ENCODE measurements at regions not wholly inside any gene's neighbourhood (a gene's known extent, or its start where the extent isn't known, plus 50 kb on each side); places are given as distances from the start of the nearest gene placed in this dataset.

- no peak for TF ChIP-seq CBX5 (IDR thresholded peaks at IDR 0.05; ENCODE audit: low read depth)
- TF ChIP-seq ZSCAN29 (IDR thresholded peaks at IDR 0.05): no peak
- no peak for TF ChIP-seq HDAC2 (IDR thresholded peaks at IDR 0.05)
- TF ChIP-seq HDGF (IDR thresholded peaks at IDR 0.05): no peak
- TF ChIP-seq HDAC6 (IDR thresholded peaks at IDR 0.05; ENCODE audit: unreplicated experiment): no peak
- no peak for TF ChIP-seq SPI1 (IDR thresholded peaks at IDR 0.05; ENCODE audit: borderline replicate concordance, insufficient read depth, low read depth, low read length)
- TF ChIP-seq BMI1 (IDR thresholded peaks at IDR 0.05; ENCODE audit: borderline replicate concordance): no peak
- no peak for TF ChIP-seq RELA (IDR thresholded peaks at IDR 0.05; ENCODE audit: borderline replicate concordance, partially characterized antibody)
- no peak for TF ChIP-seq MXI1 (IDR thresholded peaks at IDR 0.05; ENCODE audit: low read depth, low read length)
- TF ChIP-seq POLR2AphosphoS2 (IDR thresholded peaks at IDR 0.05; ENCODE audit: low read depth, low read length): no peak
- no peak for TF ChIP-seq TCF7 (IDR thresholded peaks at IDR 0.05; ENCODE audit: borderline replicate concordance)
- no peak for TF ChIP-seq MAX (IDR thresholded peaks at IDR 0.05; ENCODE audit: low read depth, low read length)
- TF ChIP-seq MTA2 (IDR thresholded peaks at IDR 0.05; ENCODE audit: low read depth): no peak
- no peak for TF ChIP-seq ASH2L (IDR thresholded peaks at IDR 0.05; ENCODE audit: borderline replicate concordance, low read depth)
- no peak overlapping the region for H3K4me2 ChIP-seq (ENCODE audit: control insufficient read depth, insufficient read depth)
- BruUV-seq (replicated peaks): no TSS peak
- SMC1A ChIA-PET (ENCODE audit: uncharacterized antibody, unreplicated experiment): no interaction called here
- FAIRE-seq (no peak), DNase-seq (ENCODE audit: low read depth, low spot score) (no peak), ATAC-seq (no peak)
- H3K9ac ChIP-seq (ENCODE audit: control insufficient read depth, insufficient read depth, low read length): no peak overlapping the region
- no peaks in the 10 kb centered on the region for H4K20me1 ChIP-seq (ENCODE audit: control insufficient read depth, insufficient read depth)
- no peaks in the 10 kb centered on the region for H3K4me1 ChIP-seq (ENCODE audit: control insufficient read depth, insufficient read depth, low read length)
- in situ Hi-C loops (cut with MboI) (no loop called here), intact Hi-C loops (cut with micrococcal nuclease; ENCODE audit: unreplicated experiment) (no loop called here)
- RAD21 ChIA-PET (ENCODE audit: unreplicated experiment): no interaction called here
- POLR2A ChIA-PET: no interaction called here
- H3K79me2 ChIP-seq (ENCODE audit: control insufficient read depth, insufficient read depth, low read length): no peaks in the 10 kb centered on the region
- CTCF ChIA-PET: no interaction called here
- H3K4me3 ChIP-seq: no peak overlapping the region
- H3K27ac ChIP-seq (ENCODE audit: control insufficient read depth, insufficient read depth): no peak overlapping the region
- H3K36me3 ChIP-seq (ENCODE audit: control insufficient read depth in 2 of 2, insufficient read depth in 2 of 2, low read length in 1 of 2): no peaks in the 10 kb centered on the region
- H3K9me3 ChIP-seq (replicated peaks; ENCODE audit: control insufficient read depth, insufficient read depth, low read length): no peaks in the 10 kb centered on the region
- no peak overlapping the region for H2AFZ ChIP-seq (ENCODE audit: control insufficient read depth, low read depth, low read length)
- WGBS (ENCODE audit: insufficient coverage, insufficient replicate concordance, low lambda C conversion rate, missing lambda C conversion rate): 45% methylated on average over 1 of the region's 1 CpG
- no peaks in the 10 kb centered on the region; a peak in 1 of 4 replicates for H3K27me3 ChIP-seq (replicated peaks in 1 of 2; ENCODE audit: control insufficient read depth in 2 of 2, insufficient read depth in 2 of 2, low read length in 1 of 2)
Observed at GRCh38 chr16:26532456-26532855, 534.3 kb upstream of the C16orf82 start.

All from GM12878 (cell line).